Esophagus muscularis mucosa (tissue), 3 donors: ENCODE measurements at regions not wholly inside any gene's neighbourhood (a gene's known extent, or its start where the extent isn't known, plus 50 kb on each side); places are given as distances from the start of the nearest gene placed in this dataset.

Experiments used
- POLR2A ChIP-seq: fragments of 450-650 bp; IDR thresholded peaks from one replicate; pipeline ENCODE4 v1.6.1; 2017; ENCODE audit warnings: antibody characterized with exemption, moderate library complexity, mild to moderate bottlenecking, low read depth
- TF ChIP-seq, protein P1 (sequence below), 3 experiments: fragments of 200-600 bp in 2 of 3; fragments of 450-650 bp in 1 of 3; sonication (generic) in 2 of 3; IDR thresholded peaks; one replicate each; pipeline ENCODE4 v1.5.1; 2017 to 2019; ENCODE audit warnings: antibody characterized with exemption in 3 of 3, mild to moderate bottlenecking in 2 of 3, moderate library complexity in 1 of 3

DNA sequence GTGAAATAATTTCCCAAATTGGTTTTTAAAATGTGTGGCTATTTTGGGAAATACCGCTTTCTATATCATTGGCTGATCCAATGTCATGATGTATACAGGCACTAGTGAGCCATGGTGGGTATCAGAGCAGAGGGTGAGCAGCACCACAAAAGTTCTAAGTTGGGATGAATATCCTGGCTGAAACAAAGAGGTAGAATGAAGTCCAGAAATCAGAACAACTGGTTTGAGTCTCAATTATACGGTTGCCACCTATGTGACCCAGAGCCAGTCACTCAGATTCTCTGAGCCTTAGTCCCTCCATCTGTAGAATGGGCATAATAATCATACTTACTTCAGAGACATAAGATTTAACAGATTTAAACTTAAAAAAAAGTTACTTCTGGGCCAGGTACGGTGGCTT is 172.3 kb downstream of the ZFP64 start:
- TF ChIP-seq, protein P1, sequence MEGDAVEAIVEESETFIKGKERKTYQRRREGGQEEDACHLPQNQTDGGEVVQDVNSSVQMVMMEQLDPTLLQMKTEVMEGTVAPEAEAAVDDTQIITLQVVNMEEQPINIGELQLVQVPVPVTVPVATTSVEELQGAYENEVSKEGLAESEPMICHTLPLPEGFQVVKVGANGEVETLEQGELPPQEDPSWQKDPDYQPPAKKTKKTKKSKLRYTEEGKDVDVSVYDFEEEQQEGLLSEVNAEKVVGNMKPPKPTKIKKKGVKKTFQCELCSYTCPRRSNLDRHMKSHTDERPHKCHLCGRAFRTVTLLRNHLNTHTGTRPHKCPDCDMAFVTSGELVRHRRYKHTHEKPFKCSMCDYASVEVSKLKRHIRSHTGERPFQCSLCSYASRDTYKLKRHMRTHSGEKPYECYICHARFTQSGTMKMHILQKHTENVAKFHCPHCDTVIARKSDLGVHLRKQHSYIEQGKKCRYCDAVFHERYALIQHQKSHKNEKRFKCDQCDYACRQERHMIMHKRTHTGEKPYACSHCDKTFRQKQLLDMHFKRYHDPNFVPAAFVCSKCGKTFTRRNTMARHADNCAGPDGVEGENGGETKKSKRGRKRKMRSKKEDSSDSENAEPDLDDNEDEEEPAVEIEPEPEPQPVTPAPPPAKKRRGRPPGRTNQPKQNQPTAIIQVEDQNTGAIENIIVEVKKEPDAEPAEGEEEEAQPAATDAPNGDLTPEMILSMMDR (IDR thresholded peaks at IDR 0.05): no peak
- TF ChIP-seq POLR2A: no peak
